ENCODE measurements at regions not wholly inside any gene's neighbourhood (a gene's known extent, or its start where the extent isn't known, plus 50 kb on each side); places are given as distances from the start of the nearest gene placed in this dataset.

DNA sequence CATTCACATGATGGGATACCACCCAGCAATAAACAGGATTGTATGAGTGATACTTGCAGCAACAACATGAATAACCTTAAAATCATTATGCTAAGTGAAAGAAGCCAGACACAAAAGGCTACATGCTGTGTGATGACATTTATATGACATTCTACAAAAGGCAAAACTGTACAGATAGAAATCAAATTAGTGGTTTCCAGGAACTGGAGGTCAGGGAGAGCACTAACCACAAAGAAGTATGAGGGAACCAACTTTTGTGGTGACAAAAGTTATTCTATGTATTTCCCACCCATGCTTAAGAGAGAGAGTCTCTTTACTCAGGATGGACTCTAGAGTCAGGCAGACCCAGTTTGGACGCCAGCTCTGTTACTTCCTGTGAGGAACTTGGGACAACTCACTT, 364.5 kb upstream of the DAB1 start:
- DNase-seq: no peak

DNA sequence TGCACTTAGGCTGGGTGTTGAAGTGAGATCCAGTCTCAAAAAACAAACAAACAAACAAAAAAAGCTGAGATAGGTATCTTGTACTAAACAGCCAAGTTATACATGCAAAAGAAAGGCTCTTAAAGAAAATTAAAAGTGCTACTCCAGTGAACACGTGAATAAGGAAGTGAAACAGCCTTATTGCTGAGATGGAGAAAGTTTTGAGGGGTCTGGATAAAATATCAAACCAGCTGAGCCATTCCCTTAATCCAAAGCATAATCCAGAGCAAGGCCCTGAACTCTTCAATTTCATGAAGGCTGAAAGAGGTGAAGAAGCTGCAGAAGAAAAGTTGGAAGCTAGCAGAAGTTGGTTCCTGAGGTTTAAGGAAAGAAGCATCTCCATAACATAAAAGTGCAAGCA, 360.5 kb upstream of the DAB1 start:
- DNase-seq: no peak

DNA sequence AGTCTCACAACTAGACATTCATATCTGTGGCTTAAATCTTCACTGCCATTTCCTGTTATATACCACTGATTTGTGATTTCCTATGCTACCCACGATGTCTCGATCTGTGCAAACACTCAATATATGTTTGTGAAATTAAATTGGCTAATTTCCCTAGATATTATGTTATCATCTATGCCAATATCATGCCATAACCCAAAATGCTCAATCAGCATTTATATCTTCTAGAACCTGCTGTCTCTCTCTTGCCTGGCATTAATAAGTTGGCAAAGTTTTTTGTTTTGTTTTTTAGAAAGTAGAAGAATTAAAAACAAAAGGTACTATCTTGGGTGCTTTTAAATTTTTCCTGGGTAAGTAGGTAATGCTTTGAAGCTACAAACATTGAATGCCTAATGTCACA, 358.5 kb upstream of the DAB1 start:
- DNase-seq: no peak

DNA sequence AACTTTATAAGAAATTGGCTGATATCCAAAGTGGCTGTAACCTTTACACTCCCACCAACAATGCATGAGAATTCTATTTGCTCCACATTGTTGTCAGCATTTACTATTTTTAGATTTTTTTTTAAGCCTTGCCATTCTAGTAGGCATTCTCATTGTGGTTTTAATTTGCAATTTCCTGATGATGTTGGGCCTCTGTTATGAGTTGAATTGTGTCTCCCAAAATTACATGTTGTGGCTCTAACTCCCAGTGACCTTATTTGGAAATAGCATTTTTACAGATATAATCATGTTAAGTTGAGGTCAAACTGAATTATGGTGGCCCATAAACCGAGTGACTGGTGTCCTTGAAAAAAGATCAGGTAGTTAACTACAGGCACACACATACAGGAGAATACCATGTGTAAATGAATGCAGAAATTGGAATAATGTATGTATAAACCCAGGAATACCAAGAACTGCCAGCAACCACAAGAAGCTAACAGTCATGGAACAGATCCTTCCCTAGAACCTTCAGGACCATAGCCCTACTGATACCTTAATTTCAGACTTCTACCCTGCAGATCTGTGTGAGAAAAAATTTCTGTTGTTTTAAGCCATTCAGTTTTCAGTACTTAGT, 348.8 kb upstream of the DAB1 start:
- no peak for DNase-seq

DNA sequence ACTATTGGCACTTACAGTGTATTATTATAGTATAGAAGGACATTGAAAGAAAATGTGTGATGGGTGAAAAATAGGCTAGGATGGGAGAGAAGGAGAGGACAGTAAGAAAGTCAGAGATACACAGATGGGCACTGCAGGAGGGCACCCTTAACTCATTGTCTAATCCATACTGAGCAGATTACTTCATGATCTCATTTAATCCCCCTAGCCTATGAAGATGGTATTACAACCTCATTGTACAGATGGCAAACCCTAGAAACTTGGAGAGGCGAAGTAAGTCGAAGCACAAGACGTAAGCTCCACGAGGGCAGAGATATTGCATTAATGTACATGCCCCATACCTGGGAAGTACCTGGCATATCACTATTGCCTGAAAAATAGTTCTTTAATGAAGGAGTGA, 346.9 kb upstream of the DAB1 start:
- no peak for DNase-seq

DNA sequence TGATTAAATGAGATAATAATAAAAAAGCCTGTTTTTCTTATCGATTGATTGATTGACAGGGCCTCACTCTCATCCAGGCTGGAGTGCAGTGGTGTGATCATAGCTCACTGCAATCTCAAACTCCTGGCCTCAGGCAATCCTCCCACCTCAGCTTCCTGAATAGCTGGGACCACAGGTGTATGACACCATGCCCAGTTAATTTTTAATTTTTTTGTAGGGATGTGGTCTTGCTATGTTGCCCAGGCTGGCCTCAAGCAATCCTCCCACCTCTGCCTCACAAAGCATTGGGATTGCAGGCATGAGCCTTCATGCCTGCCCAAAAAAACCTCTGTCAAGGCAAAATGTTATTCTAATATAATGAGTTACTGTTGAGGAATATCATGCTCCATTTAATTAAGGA, 346.4 kb upstream of the DAB1 start:
- DNase-seq: no peak

DNA sequence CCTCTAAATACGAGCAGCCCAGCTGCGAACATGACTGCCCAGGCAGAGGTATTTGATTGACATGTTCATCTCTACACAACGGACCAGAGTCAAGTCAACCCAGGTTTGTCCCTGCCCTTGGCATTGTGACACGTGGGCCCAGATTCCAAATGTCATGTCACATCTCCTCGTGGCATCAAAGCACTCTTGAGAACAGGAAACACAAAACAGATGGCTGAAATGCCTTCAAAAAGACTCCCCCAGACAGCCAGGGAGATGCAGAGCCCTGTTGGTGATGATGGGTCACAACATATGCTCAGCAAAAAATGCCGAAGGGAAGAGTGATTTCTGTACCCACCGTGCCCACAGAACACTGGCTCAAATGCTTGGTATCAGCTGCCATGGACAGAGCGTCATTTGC, 337.8 kb upstream of the DAB1 start:
- no peak for DNase-seq

DNA sequence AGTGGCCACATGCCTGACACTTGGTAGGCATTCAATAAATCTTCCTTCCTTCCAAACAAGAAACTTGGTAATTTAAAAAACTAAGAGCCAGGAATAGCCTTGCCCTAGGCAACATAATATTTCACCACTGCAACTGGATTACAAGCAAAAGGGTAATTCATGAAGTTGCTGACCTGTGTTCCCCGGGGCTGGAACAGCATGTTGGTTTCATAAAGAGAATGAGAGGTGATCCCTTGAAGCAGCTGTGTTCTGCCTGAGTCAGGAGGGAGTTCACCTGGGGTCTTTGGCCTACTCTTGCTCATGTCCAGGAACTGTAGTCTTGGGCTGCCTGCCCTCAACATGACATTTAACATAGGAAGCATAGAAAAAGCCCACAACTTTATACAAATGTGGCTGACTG, 329.0 kb upstream of the DAB1 start:
- DNase-seq: no peak

DNA sequence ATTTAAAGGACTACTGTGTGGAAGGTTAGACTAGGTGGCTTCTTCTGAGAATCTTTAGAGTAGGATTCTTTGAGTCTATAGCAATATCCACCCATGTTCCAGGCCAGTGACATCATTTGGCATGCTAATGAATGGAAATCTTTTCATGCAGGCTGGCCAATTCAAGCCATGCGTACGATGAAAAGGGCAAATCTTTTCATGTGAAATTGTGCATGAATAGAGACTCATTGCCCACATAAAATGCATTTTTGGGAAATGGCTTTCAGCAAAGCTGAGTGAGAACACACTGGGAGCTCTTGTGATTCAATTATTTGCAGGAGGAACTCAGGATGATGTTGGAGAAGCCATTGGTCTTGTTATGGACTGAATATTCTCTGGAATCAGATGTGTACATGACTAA, 324.9 kb upstream of the DAB1 start:
- DNase-seq: no peak

DNA sequence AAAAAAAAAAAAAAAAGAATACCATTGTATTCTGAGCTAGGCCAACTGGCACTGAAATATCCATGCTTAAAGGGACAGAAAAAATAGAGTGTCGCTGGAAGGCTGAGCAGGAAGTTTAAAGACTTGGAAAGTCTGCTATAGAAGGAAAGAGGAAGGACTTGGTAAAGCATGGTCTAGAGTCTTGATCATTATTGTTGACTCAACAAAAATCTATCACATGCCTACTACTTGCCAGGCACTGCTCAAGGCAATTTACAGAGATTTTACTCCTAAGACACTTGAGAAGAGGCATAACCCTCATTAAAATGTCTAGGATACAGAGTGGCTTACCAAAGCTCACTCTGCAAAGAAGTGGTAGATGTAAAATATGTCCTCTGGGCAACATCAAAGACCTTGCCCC, 324.0 kb upstream of the DAB1 start:
- DNase-seq: no peak

DNA sequence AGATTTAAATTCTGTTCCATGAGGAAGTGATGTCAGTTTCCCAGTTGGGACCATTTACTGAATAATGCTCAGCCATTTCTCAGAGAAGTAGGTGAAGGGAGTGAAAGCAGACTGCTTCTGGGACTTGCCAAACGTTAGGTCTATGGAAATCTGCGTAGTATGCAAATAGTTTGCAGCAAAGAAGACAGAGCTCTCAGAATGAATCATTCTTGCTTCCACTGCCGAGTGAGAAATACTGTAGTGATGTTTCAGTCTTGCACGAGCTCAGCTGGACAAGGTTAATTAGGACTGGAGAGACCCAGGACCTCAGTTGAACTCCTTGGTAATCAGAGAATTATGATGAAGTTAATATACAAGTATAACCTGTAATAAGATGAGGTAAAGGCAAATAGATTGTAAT, 317.7 kb upstream of the DAB1 start:
- DNase-seq: no peak

DNA sequence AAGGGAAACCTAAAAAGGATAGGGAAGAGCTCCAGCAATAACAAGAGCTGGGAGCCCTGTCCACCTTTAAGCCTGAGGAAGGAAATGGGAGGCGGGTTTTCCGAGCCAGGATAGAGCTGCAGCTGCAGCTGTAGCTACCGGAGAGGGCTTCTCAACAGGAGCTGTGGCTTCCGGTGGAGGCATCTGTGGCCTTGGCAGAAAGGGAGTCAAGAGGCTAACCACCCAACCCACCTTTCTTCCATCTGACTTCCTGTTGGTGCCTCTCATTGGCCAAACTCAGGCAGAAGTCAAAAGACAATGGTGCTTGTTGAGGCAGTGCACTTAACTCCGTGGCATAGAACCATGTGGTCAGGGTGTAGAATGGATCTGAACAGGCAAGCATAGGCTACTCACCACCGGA, 313.1 kb upstream of the DAB1 start:
- DNase-seq: peak; percentile 23

DNA sequence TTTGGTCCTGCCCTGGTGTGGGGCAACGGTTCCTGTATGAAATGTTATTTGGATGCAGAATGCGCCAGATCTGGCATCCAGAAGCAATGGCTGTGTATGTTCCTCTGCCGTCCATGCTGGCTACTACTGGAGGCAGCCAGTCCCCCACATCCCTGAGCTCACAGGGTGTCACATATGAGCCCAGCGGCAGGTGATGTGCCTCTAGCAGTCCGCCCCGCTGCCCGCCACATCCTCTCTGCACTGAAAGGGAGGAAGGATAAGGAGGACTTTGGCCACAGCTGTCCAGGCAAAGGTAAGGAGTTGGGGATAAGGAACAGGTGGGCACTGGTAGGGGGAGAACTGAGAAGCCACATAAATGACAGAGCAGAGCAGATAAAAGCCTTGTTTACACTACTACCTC, 305.3 kb upstream of the DAB1 start:
- DNase-seq: no peak

DNA sequence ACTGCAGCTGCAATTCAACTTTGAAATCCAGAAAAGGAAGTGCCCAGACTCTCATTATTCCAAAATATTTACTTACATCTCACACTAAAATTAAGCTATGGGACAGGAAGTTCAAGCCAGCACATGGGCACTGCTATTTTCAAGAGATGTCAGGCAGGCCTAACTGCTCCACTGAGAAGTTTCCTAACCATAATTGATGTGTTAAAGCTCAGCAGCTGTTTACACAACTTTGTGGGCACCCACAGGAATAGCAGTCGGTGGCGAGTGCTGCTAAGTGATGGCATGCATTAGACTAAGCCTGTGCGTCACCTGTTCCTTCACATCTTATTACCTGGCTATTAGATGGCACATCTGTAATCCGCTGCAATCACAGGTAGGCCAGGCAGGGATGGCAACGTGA, 303.3 kb upstream of the DAB1 start:
- DNase-seq: no peak

DNA sequence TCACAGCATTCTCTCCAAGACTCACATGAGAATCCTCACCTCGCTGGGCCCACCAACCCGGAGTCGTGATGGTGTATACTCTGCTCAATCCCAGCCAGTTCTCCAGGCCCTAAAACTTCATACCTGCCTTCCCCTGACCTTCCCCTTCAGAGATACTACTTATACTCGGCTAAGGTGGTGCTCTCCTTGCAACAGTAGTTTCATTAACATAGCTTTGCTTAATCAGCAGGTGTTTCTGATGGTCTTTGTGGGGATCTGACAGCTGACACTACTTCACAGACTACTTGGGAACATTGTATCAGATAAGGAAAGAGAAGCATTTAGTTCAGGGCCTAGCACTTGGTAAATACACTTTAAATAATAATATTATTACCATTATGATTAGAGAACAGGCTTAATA, 301.5 kb upstream of the DAB1 start:
- DNase-seq: no peak

DNA sequence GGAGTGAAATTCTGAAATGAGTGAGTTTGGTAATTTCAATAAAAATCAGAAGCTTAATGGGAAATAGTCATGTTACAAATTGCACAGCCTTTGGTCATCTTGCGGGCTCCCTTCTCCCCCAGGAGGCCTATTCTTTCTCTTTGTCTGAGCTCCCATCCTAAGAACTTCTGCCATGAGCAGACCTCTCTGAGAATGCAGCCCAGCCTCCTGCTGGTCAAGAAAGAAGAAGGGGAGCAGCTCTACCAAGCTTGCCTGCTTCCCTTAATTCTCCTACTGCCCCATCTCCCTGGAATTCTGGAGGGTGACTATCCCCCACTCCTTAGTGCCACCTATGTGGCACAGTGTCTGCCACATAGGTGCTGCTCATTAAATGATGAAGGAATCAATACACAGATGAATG, 300.7 kb upstream of the DAB1 start:
- no peak for DNase-seq

DNA sequence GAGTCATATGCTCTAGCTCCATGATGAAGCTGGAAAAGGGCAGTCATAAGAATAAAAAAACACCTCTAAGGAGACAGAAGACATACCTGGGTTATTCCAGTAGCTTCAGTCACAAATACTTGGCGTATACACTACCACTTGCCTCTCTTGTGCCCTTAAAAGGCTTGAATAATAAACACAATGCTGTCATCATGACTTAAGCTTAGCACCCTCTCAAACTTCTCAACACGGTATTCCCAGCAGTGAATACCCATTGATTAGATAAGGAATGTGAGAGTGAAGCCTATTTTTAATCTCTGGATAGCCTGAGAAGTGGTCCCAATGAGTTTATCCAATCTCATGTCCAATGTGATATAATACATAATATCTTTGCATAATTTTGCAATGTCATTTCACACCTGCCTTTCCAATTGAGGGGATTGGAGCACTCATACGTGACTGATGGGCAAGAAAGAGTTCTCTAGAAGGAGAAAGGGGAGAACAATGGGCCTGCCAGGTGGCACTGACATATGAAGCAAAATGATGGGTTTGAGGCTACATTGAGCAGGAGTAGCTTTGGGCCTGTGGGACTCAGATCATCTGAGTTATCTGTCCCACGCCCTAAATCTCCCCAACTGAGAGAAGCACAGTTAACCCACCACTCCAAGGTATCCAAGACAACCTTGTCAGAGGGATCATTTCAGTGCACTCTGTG, 298.6 kb upstream of the DAB1 start:
- DNase-seq: no peak

DNA sequence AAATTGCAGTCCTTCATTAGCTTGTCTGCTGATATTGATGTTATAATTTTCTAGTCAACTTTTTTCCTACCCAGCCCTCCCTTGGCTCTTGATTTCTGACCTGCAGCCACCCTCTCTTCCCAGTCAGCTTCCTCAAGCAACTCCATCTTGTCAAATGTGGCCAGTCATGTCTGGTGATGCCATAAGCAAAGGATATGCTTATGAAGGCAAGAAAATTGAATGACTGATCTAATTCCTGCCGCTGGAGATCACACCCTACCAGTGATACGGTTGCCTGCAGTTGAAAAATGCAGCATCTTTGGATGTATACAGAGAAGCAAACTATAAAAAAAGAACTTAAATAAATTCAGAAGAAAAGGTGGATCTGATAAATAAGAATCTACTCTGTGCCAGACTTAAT, 297.1 kb upstream of the DAB1 start:
- DNase-seq: no peak

DNA sequence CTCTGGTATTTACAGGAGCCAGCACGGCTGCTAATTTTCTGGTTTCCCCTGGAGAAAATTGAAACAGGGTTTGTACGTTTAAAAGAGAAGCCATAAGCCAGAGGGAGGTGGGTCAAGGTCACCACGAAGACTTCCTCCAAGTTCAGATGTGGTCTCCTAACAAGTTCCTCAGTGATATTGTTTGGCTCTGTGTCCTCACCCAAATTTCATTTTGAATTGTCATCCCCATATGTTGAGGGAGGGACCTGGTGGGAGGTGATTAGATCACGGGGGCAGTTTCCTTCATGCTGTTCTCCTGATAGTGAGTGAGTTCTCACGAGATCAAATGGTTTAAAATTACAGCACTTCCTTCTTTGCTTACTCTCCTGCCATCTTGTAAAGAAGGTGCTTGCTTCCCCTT, 295.4 kb upstream of the DAB1 start:
- DNase-seq: no peak

DNA sequence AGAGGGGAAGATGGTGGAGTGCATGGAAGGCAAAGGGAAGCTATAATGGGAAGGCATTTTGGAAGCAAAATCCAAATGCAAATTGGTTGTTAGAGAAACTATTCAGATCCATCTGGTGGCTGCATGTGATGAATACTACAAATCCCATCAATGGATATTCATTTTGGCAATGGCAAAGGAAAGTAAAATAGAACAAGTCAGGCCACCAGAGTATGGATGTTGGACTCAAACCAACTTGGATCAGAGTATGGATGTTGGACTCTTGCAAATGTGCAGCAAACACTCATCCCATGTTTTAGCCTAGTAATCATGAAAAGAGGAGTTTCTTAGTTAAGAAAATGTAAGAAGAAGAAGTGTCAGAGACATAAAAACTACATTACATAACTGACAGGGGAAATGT, 289.6 kb upstream of the DAB1 start:
- DNase-seq: no peak

DNA sequence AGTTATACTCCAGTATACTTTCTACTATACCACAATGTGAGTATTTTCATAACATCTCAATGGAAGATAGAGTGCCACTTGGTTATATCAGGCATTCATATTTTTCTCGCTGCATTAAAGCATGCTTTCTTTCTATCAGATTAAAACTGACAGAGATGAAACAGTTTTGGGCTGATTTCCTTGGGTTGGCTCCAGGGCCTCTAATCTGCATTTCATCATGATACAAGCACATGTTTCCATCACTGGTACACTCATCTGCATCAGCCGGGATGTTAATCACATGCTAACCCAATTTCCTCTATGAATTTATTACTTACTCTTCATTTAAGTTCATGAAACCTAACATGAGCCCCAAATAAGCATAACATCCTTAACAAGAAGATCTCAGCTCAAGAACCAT, 289.0 kb upstream of the DAB1 start:
- DNase-seq: no peak

DNA sequence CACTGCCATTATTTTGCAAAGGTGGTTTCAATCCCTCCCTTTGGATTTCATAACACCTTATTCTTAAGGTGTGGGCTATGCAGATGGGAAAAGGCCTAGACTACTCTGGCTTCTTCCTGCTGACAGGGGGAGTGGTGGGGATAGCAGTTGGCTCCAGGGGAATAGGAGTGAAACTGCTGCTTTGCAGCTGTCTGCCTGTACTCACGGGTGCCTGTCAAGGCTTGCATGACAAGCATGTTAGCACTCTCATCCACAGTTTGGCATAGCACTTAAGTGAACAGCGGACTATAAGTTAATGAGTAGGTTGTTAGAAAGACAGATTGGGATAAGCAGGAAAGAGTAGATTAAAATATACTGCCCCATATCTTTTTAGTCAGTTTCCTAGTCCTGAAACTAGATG, 287.5 kb upstream of the DAB1 start:
- no peak for DNase-seq

DNA sequence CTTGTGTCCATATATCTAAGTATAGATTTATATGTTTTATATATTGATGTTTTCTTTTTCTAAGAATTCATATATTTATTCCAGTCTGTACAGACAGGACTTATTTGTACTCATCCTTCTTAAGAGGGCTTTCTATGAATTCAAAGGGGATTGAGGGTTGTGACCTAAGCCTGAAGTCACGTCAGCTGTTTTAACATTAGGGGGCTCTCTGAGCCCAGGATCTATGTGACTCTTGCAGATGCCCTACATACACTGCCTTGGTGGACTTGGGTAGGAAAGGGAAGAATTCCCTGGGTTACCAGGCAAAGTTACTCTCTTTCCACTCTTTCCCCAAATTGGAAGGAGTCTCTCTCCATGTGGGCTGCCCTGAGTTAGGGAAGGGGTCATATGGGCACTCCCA, 283.8 kb upstream of the DAB1 start:
- no peak for DNase-seq

DNA sequence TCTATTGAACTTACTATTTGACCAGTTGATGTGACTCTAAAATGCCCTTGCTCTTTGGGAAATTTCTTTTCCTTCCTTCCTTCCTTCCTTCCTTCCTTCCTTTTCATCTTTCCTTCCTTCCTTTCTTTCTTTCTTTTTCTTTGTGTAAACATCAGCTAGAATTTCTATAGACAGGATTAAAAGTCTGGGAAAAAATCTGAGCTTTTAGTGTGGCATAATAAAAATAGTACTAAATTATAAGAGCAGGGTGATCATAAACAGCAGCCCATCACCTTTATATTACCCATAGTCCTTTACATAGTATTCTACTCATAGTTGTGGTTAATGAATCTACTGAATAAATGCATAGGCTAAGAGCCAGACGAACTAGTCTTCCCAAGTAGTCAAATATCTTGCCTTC, 281.0 kb upstream of the DAB1 start:
- DNase-seq: no peak

DNA sequence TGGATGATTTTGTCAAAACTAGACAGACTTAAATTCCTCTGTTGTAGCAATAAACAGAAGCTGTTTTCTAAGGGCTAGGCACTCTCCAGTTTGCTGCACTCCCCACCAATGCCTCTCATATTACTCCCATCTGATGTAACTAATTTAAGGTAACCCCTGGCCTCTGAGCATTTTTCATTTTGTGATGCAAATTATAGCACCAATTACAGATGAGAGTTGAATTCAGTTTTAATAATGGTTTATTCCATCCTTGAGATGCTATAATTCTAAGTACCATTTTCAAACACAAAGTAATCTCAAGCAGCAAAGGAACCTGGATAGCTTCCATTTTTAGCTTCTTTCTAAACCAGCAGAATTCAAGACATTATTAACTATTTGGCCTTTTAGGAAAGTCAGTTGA, 280.4 kb upstream of the DAB1 start:
- no peak for DNase-seq

DNA sequence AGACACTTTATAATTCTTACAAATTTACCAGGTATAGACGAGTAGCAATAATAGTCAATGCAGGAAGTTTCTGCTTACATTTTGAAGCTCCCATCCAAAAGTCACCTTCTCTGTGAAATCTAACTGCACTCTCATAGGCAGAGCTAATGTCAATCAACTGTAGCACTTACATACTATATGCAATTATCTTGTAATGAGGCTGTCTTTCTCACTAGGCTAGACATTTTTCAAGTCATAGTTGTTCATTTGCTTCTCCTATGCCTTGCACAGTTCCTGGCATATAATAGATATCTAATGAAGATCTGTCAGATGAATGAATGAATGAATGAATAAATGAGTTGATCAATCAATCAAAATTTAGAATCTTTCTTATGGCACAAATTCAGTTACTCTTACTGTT, 273.0 kb upstream of the DAB1 start:
- no peak for DNase-seq

Measured in NCI-H510A (cell line).